ENCODE measurements at regions not wholly inside any gene's neighbourhood (a gene's known extent, or its start where the extent isn't known, plus 50 kb on each side); places are given as distances from the start of the nearest gene placed in this dataset.

GRCh38 chr2:116224610-116225009, 1589.9 kb upstream of the DDX18 start:
- Histone ChIP-seq H3K9me3 (peaks cover 51% of the 10 kb centered on the region), H3K4me3 (no peak overlapping the region), H3K36me3 (ENCODE audit: low read depth) (no peaks in the 10 kb centered on the region), H3K4me1 (ENCODE audit: low read depth) (no peaks in the 10 kb centered on the region)
- no peak for TF ChIP-seq CTCF (IDR thresholded peaks at IDR 0.05)
- intact Hi-C loops (cut with DNase I, micrococcal nuclease), result no loop called here
- no peak for ATAC-seq
- DNase-seq, result no peak

GRCh38 chr2:116238511-116238910, 1576.0 kb upstream of the DDX18 start:
- Histone ChIP-seq H3K9me3 (peaks cover 31% of the 10 kb centered on the region), H3K4me3 (no peak overlapping the region), H3K36me3 (ENCODE audit: low read depth) (no peaks in the 10 kb centered on the region), H3K4me1 (ENCODE audit: low read depth) (no peaks in the 10 kb centered on the region)
- DNase-seq (no peak), ATAC-seq (no peak)
- TF ChIP-seq CTCF (IDR thresholded peaks at IDR 0.05), result no peak
- intact Hi-C loops (cut with DNase I, micrococcal nuclease), result no loop called here

- intact Hi-C loops (cut with DNase I, micrococcal nuclease), result no loop called here
- Histone ChIP-seq H3K4me3 (no peak overlapping the region), H3K9me3 (peaks cover 56% of the 10 kb centered on the region), H3K4me1 (ENCODE audit: low read depth) (no peaks in the 10 kb centered on the region), H3K36me3 (ENCODE audit: low read depth) (no peaks in the 10 kb centered on the region)
- TF ChIP-seq CTCF (IDR thresholded peaks at IDR 0.05), result no peak
- ATAC-seq (no peak), DNase-seq (no peak)
These were observed 1564.1 kb upstream of the DDX18 start for GRCh38 chr2:116250376-116250775.

- Histone ChIP-seq H3K36me3 (ENCODE audit: low read depth) (no peaks in the 10 kb centered on the region), H3K4me3 (no peak overlapping the region), H3K9me3 (peaks cover 49% of the 10 kb centered on the region), H3K4me1 (ENCODE audit: low read depth) (no peaks in the 10 kb centered on the region)
- TF ChIP-seq CTCF (IDR thresholded peaks at IDR 0.05), result no peak
- ATAC-seq (no peak), DNase-seq (no peak)
- intact Hi-C loops (cut with DNase I, micrococcal nuclease), result no loop called here
These were observed 1549.6 kb upstream of the DDX18 start for GRCh38 chr2:116264872-116265271.

- Histone ChIP-seq H3K36me3 (ENCODE audit: low read depth) (no peaks in the 10 kb centered on the region), H3K9me3 (peaks cover 39% of the 10 kb centered on the region), H3K4me1 (ENCODE audit: low read depth) (no peaks in the 10 kb centered on the region), H3K4me3 (no peak overlapping the region)
- ATAC-seq (no peak), DNase-seq (no peak)
- TF ChIP-seq CTCF (IDR thresholded peaks at IDR 0.05), result no peak
- intact Hi-C loops (cut with DNase I, micrococcal nuclease), result no loop called here
These were observed 1545.5 kb upstream of the DDX18 start for GRCh38 chr2:116269040-116269439.

GRCh38 chr2:116304328-116304727, 1510.2 kb upstream of the DDX18 start:
- no peak for TF ChIP-seq CTCF (IDR thresholded peaks at IDR 0.05)
- Histone ChIP-seq H3K4me1 (ENCODE audit: low read depth) (no peaks in the 10 kb centered on the region), H3K36me3 (ENCODE audit: low read depth) (no peaks in the 10 kb centered on the region), H3K9me3 (peaks cover 9% of the 10 kb centered on the region), H3K4me3 (no peak overlapping the region)
- ATAC-seq (no peak), DNase-seq (no peak)
- intact Hi-C loops (cut with DNase I, micrococcal nuclease), result no loop called here

Measured in mucosa of descending colon (tissue), 3 donors.